B cell (primary cell): ENCODE measurements at regions not wholly inside any gene's neighbourhood (a gene's known extent, or its start where the extent isn't known, plus 50 kb on each side); places are given as distances from the start of the nearest gene placed in this dataset.

ENCODE experiments used
- CTCF ChIP-seq: fragments of 200-600 bp; IDR thresholded peaks from one replicate; pipeline ENCODE4 v1.8.0; 2022; ENCODE audit warnings: antibody characterized with exemption, mild to moderate bottlenecking
- EZH2 ChIP-seq: IDR thresholded peaks from 2 replicates; pipeline ENCODE4 v1.6.1; 2012; ENCODE audit warnings: borderline replicate concordance, low read depth, mild to moderate bottlenecking, moderate library complexity, low read length; ENCODE audit not compliant: insufficient read depth, poor library complexity, severe bottlenecking

- TF ChIP-seq CTCF = no peak
- no peak for TF ChIP-seq EZH2
These were observed 249.5 kb upstream of the CLEC14A start for GRCh38 chr14:38505221-38505972.
